GM21528 (cell line): ENCODE measurements at regions not wholly inside any gene's neighbourhood (a gene's known extent, or its start where the extent isn't known, plus 50 kb on each side); places are given as distances from the start of the nearest gene placed in this dataset.
"Not testable (repeated sequence)": the region's sequence is repeated elsewhere in the genome, so short reads cannot be mapped to it uniquely, and the experiment has no call there.

Experiments used
- ATAC-seq: cut with Tn5 transposase; IDR thresholded peaks from one replicate; pipeline ENCODE4 v1.9.1; 2021; ENCODE audit warnings: mild to moderate bottlenecking, moderate library complexity; ENCODE audit not compliant: unreplicated experiment, low FRiP score

DNA sequence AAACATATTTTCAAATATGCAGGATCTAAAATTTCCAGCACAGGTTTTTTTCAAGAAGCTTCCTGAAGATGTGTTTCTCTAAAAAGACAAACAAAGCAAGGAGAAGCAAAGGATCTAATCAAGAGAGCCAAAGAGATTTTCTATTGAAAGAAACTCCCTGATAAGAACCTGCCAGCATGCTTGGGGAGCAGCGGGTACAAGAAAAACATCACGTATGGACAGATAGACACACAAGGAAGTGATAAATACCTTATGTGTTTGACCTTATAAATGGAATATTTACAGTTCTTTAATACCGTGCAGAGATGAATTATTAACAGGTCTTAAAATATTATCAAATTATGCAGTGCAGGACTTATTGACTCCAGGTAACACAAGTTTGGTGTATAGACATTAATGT is 562.1 kb downstream of the DACH1 start:
- ATAC-seq, result no peak

GRCh38 chr13:71303144-71303543 is 563.9 kb downstream of the DACH1 start:
- ATAC-seq, result no peak

- no peak for ATAC-seq
Observed at GRCh38 chr13:71300602-71301001, 566.4 kb downstream of the DACH1 start.

DNA sequence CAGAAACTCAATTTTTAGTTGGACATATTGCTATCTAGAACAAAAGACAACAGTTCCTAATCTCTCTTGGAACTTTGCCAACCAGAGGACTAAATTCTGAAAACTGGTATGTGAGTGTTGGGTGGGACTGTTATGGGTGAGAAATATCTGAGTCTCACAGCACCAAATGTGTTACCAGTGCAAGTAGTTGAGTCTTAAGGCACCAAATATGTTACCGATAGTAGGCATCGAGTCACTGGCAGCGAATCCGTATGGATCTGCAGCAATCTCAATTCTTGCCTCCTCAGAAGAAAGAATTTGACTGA is 575.2 kb downstream of the DACH1 start:
- ATAC-seq, result peak; percentile 4

GRCh38 chr13:71290963-71291841 is 575.8 kb downstream of the DACH1 start:
- ATAC-seq, result peak; percentile 75

- ATAC-seq, result not testable (repeated sequence)
Observed at GRCh38 chr13:71289980-71290379, 577.0 kb downstream of the DACH1 start.

GRCh38 chr13:71285700-71286099 is 581.3 kb downstream of the DACH1 start:
- ATAC-seq, result no peak

DNA sequence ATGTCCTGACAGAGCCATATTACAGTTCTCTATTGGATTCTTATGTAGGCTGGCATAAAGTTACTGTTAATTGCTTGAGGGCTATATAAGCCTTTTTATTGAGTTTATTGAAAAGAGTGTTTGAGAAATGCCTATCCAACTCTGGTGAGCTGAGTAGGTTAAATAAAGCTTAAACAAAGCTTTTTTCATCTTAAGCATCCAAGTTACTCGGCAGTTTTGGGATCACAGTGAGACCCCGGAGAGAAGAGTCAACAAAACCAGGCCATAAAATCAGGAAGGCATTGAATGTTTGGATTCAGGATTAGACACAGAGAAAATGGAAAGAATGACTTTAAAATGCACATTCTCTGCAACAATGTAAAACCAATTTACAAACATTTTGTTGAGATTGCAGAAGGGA is 588.5 kb downstream of the DACH1 start:
- no peak for ATAC-seq

DNA sequence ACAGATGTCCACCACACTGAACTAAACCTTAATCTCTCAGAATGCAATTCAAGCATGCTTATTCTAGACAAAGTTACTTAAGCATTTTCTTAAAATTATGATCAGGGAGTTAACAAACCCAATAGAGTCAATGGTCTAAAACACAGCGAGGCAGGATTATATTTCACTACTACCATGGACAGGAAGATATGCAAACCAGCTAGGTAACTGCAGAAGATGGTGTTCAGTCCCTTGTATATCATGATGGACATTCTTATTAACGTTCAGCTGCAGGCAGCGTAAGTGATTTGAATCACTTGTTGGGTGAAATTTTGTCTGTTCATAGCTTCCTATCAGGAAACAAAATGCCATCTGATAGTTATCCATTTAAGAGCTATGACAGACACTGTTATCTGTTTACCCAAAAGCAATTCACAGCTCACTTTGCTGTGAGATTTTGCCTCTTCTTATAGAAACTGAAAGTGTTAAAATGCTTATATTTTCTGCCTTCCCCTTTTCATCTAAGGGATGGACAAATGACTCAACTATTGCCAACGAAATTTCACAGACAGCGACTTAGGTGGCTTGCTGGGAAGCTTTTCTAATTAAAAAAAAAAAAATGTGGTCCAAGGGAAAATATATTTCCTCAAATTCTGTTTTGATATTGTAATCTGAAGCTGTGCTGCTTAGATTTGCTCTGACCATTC is 591.9 kb downstream of the DACH1 start:
- ATAC-seq, result peak; percentile 87

GRCh38 chr13:71261256-71261655 is 605.7 kb downstream of the DACH1 start:
- ATAC-seq, result no peak

DNA sequence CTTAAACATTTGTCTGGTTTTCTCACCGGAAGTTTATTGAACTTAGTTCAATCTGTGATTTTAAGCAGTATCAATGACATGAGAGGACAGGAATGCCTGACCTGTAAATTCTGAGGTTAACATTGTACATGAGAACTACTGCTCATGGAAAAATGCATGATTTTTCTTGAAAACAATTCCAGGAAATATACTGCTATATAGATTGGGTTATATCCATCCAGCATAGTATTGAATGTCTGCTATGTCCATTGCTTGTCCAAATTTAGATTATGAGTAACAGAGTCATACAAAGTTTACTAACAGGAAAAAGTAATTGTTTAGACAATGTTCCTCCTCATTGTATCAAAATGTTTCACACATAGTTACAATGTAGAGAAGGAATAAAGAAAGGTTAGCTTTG is 606.8 kb downstream of the DACH1 start:
- no peak for ATAC-seq

- no peak for ATAC-seq
Observed at GRCh38 chr13:71255633-71256032, 611.4 kb downstream of the DACH1 start.

GRCh38 chr13:71254384-71254783 is 612.6 kb downstream of the DACH1 start:
- no peak for ATAC-seq

DNA sequence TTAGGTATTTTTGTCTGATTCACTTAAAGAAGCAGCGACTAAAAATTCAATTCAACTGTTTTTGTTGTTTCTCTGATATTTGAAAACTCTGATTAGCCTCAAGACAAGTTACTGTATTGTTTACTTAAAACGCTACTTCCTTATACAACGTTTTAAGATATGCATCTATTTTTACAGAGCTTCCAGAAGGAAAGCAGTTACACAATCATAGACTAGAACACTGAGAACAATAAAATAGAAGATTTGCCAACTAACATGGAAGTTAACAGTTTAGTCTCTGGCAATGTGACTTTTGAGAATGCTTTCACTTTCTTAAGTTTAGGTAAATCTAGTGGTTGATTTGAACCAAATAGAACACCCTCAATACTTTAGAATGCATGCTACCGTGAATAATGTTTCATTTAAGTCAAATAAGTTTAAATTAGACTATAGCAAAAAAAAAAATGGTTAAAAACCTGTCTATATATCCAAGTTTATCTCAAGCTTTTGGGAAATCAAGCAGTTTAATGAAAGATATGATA is 614.8 kb downstream of the DACH1 start:
- ATAC-seq, result no peak

DNA sequence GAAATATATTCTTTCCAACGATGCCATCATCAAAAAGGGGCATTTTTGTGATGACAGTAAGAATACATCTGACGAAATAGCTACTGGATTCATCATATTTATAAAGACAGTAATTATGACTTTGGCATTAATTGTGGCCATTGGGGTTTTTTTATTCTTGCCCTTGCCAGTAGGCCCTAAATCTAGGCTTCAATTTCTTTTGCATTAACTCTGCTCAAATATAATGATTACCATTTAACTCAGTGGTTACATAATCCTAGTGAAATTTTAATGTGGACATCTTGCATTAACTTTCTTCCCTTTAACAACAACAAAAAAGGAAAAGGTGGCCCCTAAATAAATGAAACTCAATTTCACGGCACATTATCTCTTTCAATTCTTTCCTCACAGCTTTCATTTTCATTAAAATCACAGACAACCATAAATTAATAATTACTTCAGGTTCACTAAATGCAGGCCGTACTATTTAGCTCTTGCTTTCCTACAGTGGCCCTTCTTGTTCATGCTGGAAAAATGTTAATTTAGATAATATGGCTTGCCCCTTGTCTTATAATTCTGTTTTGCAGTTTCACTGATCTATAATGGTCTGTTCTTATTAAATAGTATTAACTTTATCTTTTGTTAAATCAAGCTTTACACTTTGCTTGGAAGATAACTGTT is 615.6 kb downstream of the DACH1 start:
- ATAC-seq, result no peak

- no peak for ATAC-seq
Observed at GRCh38 chr13:71249011-71249410, 618.0 kb downstream of the DACH1 start.

DNA sequence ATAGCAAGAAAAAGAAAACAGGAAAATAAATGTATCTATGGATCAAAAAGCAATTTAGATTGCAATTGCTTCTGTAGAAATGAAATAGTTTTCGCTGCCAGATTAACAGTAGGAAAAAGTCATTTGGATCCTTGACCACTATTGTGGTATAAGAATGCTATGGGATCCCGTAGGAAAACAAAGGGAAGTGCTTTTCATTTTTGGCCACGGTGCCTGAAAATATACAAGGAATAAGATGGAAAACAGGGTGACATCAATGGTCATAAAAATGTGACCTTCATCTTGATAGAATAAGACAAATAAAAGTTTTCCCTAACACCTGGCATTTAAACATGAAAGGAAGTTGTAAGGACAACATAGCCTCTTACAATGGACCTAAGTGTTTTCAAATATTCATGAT is 622.8 kb downstream of the DACH1 start:
- ATAC-seq, result no peak

GRCh38 chr13:71242201-71242600 is 624.8 kb downstream of the DACH1 start:
- no peak for ATAC-seq

DNA sequence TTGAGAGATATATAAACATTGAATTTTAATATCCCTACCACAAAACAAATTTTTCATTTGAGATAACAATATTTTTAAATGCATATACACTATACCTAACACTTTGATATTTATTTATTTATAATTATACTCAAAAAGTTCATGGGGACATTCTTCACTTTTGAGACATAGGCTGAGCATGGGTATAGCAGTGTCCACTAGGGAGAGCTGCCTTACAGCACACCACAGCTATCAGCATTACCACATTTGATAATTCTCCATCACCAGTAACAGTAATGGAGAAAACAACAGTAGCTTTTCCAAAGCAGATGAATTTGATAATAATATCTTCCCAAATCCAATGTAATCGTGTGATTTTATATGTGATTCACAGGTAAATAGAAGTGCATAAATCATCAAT is 626.1 kb downstream of the DACH1 start:
- no peak for ATAC-seq

DNA sequence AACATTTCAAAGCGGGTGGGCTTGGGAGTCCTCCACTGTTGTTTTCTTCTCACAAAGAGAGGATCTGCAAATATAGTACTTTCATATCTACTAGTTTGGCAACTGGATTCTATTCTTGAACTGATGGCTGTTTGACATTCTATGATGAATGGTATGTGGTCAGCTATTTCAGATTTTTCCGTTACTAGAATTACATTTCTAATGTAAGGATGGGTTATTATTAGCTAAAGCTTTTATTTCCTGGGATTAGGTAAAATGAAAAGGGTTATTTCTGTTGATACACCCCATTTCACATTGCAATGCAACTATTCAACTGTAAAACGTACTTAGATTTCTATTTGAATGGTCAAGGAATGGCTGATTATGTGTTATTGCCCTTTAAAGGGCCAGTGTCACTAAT is 629.7 kb downstream of the DACH1 start:
- no peak for ATAC-seq

DNA sequence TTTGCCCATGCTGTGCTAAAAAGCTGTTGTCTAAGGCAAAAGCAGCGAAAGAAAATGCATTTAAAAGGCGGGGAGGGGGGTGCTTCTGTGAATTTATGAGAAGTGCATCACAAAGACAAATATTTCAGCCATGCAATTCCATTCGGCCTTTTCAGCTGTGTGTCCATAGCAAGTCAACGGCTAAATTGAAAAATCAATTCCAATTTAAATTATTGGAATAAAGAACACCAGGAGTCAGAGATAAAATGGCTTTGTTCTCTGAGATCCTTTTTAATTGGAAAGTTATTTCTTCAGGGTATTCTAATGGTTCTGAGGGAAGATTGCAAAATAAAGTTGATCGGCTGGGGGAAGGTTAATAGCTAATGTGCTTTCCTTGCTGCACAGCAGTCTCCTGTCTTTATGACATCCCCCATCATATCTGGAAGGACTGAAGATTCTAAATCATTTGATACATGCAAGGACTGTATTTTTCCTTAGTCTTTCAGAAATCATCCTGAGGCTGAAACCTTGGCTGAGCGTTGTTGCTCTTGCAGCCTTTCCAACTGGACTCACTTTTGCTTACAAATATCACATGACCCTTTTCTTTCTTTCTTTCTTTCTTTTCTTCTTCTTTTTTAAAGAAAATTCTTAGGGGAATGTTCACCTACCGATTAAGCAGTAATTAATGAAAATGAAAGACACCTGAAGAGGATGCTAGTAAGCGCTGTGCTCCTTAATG is 647.1 kb downstream of the DACH1 start:
- ATAC-seq, result no peak
